ENCODE measurements at regions not wholly inside any gene's neighbourhood (a gene's known extent, or its start where the extent isn't known, plus 50 kb on each side); places are given as distances from the start of the nearest gene placed in this dataset.
"Not testable (repeated sequence)": the region's sequence is repeated elsewhere in the genome, so short reads cannot be mapped to it uniquely, and the experiment has no call there.

DNA sequence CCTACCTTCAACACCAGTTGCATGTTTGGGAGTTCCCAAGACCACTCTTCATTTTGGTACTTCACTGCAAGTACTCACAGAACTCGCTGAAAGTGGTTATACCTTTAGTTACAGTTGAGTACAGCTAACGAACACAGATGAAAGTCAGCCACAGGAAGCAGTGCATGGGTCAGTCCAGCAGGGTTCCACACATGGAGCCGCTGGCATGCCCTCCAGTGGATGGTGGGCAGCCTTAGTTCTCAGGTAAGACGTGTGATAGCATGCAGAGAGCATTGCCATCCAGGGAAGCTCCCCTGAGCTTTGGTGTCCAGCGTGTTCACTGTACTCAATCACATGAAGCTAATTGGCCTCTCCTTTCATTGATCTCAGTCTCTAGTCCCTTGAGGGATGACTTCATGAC lies 815.3 kb downstream of the RNF144A start:
- DNase-seq, result no peak

- no peak for DNase-seq
Observed at GRCh38 chr2:7736646-7737305, 819.6 kb downstream of the RNF144A start.

GRCh38 chr2:7738596-7738995 lies 821.4 kb downstream of the RNF144A start:
- no peak for DNase-seq

GRCh38 chr2:7740114-7740513 lies 822.9 kb downstream of the RNF144A start:
- no peak for DNase-seq

GRCh38 chr2:7742301-7742700 lies 825.1 kb downstream of the RNF144A start:
- DNase-seq, result no peak

DNA sequence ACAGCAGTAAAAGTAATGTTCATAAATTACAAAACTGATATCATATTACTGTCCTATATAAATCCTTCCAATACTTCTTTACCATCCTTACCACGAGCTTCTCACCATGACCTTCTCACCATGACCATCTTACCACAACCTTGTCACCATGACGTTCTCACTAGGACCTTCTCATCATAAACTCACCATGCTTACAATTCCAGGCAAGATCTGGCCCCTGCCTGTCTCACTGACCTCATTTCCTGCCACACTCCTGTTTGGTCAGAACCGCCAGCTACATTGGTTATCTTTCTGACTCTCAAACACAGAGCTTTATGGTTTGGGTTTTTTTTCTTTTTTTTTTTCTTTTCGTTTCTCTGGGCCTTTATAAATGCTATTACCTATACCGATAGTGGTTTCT lies 827.6 kb downstream of the RNF144A start:
- DNase-seq, result peak; percentile 79

DNA sequence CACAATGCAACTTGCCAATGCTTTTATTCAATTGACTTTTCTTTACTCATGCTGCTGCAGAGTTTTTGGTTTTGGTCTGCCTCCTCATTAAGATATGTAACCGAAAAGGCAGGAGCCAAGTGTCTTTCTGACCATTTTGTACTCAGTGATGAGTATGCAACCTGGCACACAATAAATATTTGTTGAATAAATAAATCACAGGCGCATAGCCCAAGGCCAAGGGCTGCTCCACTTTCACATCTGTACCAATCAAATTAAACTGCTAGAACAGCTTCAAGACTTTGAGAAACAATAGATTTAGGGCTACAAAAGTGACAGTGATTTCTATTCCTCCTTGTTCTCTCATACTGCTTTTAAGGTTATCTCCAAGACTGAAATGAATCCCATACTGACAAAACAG lies 828.2 kb downstream of the RNF144A start:
- no peak for DNase-seq

- peak; percentile 49 for DNase-seq
Observed at GRCh38 chr2:7748717-7749415, 831.7 kb downstream of the RNF144A start.

DNA sequence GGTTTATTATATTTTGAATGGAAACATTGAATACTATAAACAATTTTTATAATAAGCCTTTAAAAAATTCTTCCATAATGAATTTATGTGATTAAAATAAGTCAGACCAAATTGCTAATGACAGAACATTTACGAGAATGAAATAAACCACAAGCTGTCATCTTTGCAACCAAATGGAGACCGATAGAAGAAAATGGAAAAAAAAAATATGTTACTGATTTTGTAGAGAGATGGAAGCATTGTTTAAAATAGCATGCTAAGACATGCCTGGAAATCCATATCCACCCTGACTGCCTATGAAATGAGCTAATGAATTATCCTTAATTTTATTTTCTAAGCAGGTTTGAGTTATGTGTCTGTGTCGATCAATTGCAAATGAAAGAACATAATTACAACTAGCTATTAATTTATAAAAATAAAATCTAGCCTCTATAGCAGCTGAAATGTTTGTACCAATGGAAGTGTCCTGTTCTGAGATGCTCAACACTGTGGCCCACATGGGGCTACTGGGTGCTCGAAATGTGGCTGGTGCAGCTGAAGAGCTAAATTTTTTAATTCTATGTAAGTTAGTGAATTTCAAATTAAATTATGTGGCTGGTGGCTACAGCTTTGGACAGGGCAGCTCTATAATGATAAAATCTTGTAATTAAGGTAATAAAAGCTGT lies 832.8 kb downstream of the RNF144A start:
- no peak for DNase-seq

- DNase-seq, result no peak
Observed at GRCh38 chr2:7752291-7752690, 835.1 kb downstream of the RNF144A start.

DNA sequence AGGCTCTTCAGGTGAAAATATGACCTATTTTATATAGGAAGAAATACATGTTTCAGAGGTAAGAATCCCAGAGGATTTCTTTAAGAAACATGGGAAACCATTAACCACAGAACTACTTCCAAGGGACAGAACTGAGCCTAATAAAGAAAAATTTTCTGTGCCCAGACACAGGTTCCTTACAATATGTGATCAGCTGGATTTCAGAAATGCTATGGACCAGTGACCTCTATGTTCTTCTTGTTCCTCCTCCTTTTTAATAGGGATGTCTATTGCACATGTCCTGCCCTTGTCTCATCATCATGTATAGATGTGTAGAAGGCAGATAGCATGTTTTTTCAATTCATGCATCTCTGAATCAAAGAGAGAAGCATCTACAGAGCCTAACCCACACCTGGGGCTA lies 836.6 kb downstream of the RNF144A start:
- no peak for DNase-seq

GRCh38 chr2:7755879-7756278 lies 838.7 kb downstream of the RNF144A start:
- DNase-seq, result no peak

GRCh38 chr2:7758073-7758759 lies 841.0 kb downstream of the RNF144A start:
- no peak for DNase-seq

- no peak for DNase-seq
Observed at GRCh38 chr2:7759898-7760297, 842.7 kb downstream of the RNF144A start.

DNA sequence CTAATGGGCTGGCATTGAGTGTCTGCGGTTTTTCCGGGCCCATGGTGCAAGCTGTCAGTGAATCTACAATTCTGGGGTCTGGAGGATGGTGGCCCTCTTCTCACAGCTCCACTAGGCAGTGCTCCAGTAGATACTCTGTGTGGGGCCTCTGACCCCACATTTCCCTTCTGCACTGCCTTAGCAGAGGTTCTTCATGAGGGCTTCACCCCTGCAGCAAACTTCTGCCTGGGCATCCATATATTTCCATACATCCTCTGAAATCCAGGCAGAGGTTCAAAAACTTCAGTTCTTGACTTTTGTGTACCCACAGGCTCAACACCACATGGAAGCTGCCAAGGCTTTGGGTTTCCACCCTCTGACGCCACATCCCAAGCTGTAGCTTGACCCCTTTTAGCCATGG lies 846.2 kb downstream of the RNF144A start:
- not testable (repeated sequence) for DNase-seq

DNA sequence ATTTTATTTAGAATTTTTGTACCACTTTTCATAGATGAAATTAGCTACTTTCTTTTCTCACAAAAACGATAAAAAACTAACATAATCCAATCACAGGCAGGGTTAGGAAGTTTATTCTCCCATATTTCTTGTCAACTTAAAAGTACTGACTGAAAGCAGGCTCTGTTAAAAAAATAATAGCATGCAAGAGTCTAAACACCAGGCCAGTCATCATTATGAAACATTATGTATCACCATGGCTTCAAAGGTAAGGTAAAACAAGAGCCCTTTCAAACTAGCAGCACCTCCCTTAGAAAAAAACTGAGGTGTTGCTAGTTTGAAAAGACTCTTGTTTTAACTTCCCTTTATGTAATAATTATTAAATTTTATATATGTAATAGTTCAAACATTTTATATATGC lies 848.0 kb downstream of the RNF144A start:
- no peak for DNase-seq

- DNase-seq, result no peak
Observed at GRCh38 chr2:7766088-7766722, 849.0 kb downstream of the RNF144A start.

DNA sequence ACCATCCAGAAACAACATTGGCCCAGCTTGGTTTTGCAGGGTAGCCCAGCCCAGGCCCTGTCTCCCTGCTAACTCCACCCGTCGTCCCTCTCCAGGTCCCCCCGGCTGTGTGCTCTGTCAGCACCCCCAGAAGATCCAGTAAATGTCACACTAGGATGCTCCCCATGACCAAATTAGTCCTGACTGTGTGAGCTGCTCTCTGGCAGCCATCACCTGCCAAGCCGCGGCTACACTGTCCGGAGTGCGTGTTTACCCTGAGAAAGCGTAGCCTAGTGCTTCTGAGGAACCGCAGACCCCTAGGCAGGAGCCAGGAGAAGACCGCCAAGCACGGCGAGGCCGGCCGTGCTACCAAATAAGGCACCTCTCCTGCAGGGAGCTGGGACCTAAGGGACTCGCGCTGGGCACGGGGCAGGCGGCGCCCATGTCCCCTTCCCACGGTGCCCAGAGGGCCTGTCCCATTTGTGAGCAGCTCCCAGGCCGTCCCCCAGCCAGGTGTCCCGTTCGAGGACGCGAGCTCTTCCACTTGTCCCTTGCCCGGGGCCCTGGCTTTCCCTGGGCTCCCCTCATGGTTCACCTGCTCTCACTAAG lies 849.9 kb downstream of the RNF144A start:
- DNase-seq, result no peak

DNA sequence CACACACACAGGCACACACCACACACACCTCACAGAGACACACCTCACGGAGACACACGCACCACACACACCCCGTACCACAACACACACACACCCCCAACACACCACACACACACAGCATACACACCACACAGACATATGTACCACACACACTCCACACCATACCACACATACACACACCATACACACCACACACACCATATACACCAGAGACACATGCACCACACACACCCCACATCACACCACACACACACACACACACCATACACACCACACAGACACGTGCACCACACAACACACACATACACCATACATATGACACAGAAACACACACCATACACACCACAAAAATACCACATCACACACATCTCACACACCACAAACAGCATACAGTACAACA lies 850.7 kb downstream of the RNF144A start:
- no peak for DNase-seq

DNA sequence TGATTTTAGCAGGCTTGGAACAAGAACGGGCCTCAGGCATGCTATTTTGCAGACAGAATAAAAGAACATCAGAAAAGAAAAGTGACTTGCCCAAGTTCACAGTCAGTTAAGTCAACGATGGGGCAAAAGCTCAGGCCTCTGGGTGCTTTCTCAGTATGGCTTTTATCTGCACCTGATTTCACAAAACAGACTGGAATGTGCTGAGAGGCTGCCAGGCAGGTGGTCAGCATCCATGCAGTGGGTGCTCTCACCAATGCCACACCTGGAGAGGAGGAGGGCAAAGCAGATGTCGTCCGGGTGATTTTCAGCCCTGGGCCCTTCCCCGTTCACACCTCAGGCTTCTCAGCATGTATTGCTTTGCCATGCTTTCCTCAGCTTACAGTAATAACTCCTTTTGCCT lies 854.6 kb downstream of the RNF144A start:
- DNase-seq, result no peak

- DNase-seq, result peak; percentile 44
Observed at GRCh38 chr2:7773362-7774360, 856.4 kb downstream of the RNF144A start.
